K562 (cell line): ENCODE measurements at regions not wholly inside any gene's neighbourhood (a gene's known extent, or its start where the extent isn't known, plus 50 kb on each side); places are given as distances from the start of the nearest gene placed in this dataset.

Experiments
- ATAC-seq: fragments of 200-7000 bp; cut with Tn5 transposase; 3 replicates; pipeline ENCODE4 v1.9.1; 2020; ENCODE audit warnings: moderate library complexity
- BruUV-seq: library from RNA; stranded (reverse); fragments of 400-500 nt; replicated peaks from 2 replicates; lab custom pipeline; 2021; lab: Mats Ljungman, UMichigan
- CTCF ChIA-PET: fragments of 300-600 bp; formaldehyde crosslinking; extraction: SDS; loops from one replicate; lab custom pipeline; 2021; ENCODE audit warnings: low intra/inter-chr PET ratio; lab: Yijun Ruan, JAX
- POLR2A ChIA-PET: fragments of 300-600, 350-650 bp; sonication (Branson Sonifier 250); formaldehyde crosslinking; extraction: SDS; loops from one replicate; lab custom pipeline; 2021; ENCODE audit warnings: antibody characterized with exemption, inconsistent platforms; lab: Yijun Ruan, JAX
- DNase-seq, 4 experiments: peaks; one replicate each; pipeline versions ENCODE4 v3.0.0 to v3.0.0-alpha.2; 2011 to 2018; ENCODE audit warnings: low spot score in 3 of 4, mixed read lengths in 3 of 4; ENCODE audit errors: extremely low read depth in 1 of 4
- FAIRE-seq: peaks from 2 replicates; lab custom pipeline; 2011; peaks lifted over from hg19 to GRCh38; lab: Jason Lieb, UNC
- H2AFZ ChIP-seq: 2 replicates; pipeline ENCODE4 v1.6.0; 2011; ENCODE audit warnings: low read depth, low read length, control low read depth, inconsistent platforms
- H3K27ac ChIP-seq: fragments of 200-600 bp; 3 replicates; pipeline ENCODE4 v1.8.0; 2011; ENCODE audit warnings: low read depth, mild to moderate bottlenecking, control low read depth, inconsistent platforms, low read length, moderate library complexity, mixed read lengths; ENCODE audit errors: extremely low read depth
- H3K27me3 ChIP-seq, 2 experiments: fragments of 300-600 bp in 1 of 2; 2 replicates in 1 of 2; 3 replicates in 1 of 2; pipeline versions ENCODE4 v1.6.0 to v1.8.0; 2011; ENCODE audit warnings: inconsistent platforms in 2 of 2, low read length in 2 of 2, mild to moderate bottlenecking in 1 of 2, mixed read lengths in 1 of 2, moderate library complexity in 1 of 2; ENCODE audit not compliant: control insufficient read depth in 2 of 2, insufficient read depth in 2 of 2
- H3K36me3 ChIP-seq: fragments of 300-600 bp; 3 replicates; pipeline ENCODE4 v1.8.0; 2011; ENCODE audit warnings: mild to moderate bottlenecking, low read length, inconsistent platforms; ENCODE audit not compliant: control insufficient read depth, insufficient read depth
- H3K4me1 ChIP-seq, 2 experiments: fragments of 200-600 bp in 1 of 2; replicated peaks in 1 of 2; 2 replicates in 1 of 2; 3 replicates in 1 of 2; pipeline versions ENCODE4 v1.5.1 to v1.8.0; 2011; ENCODE audit warnings: inconsistent platforms in 2 of 2, low read length in 2 of 2, mild to moderate bottlenecking in 1 of 2, mixed read lengths in 1 of 2, moderate library complexity in 1 of 2; ENCODE audit not compliant: control insufficient read depth in 2 of 2, insufficient read depth in 2 of 2
- H3K4me2 ChIP-seq: 2 replicates; pipeline ENCODE4 v1.6.1; 2011; ENCODE audit warnings: low read length, control low read depth, inconsistent platforms, mixed read lengths; ENCODE audit not compliant: insufficient read depth
- H3K4me3 ChIP-seq: fragments of 200-600 bp; sonication (generic), shearing (Covaris generic); 2 replicates; pipeline ENCODE4 v1.5.1; 2016; ENCODE audit warnings: control low read depth, inconsistent platforms
- H3K79me2 ChIP-seq: fragments of 200-600 bp; 3 replicates; pipeline ENCODE4 v1.8.0; 2011; ENCODE audit warnings: low read length, inconsistent platforms; ENCODE audit not compliant: control insufficient read depth, insufficient read depth
- H3K9ac ChIP-seq, 2 experiments: 2 replicates each; pipeline versions ENCODE4 v1.6.0 to v1.6.1; 2011; ENCODE audit warnings: low read depth in 2 of 2, low read length in 2 of 2, control low read depth in 1 of 2, inconsistent platforms in 1 of 2, mild to moderate bottlenecking in 1 of 2, mixed read lengths in 1 of 2; ENCODE audit not compliant: insufficient read depth in 1 of 2
- H3K9me1 ChIP-seq: one replicate; pipeline ENCODE4 v1.6.0; 2011; ENCODE audit warnings: inconsistent platforms, mild to moderate bottlenecking, low read length, moderate library complexity; ENCODE audit not compliant: control insufficient read depth, insufficient read depth
- H3K9me3 ChIP-seq: replicated peaks from 2 replicates; pipeline ENCODE4 v1.5.1; 2011; ENCODE audit warnings: low read depth, low read length, inconsistent platforms; ENCODE audit not compliant: control insufficient read depth, insufficient read depth
- H4K20me1 ChIP-seq: replicated peaks from 2 replicates; pipeline ENCODE4 v1.6.1; 2011; ENCODE audit warnings: low read length, inconsistent platforms, mixed read lengths; ENCODE audit not compliant: control insufficient read depth, insufficient read depth
- ATF7 ChIP-seq: fragments of 450-650 bp; IDR thresholded peaks from 2 replicates; pipeline ENCODE4 v1.7.1; 2014; ENCODE audit warnings: mild to moderate bottlenecking, moderate library complexity
- CEBPB ChIP-seq: fragments of 450-650 bp; IDR thresholded peaks from 2 replicates; pipeline ENCODE4 v1.6.1; 2016; ENCODE audit warnings: missing genetic modification characterization, missing compliant biosample characterization
- CSDE1 ChIP-seq, 2 experiments: fragments of 450-650 bp; IDR thresholded peaks; 2 replicates each; pipeline ENCODE4 v1.6.1; 2016; ENCODE audit warnings: mild to moderate bottlenecking in 1 of 2
- ELF1 ChIP-seq: fragments of 200-800 bp; sonication (Bioruptor generic); IDR thresholded peaks from 2 replicates; pipeline ENCODE4 v1.6.1; 2016; ENCODE audit warnings: missing genetic modification characterization, missing compliant biosample characterization
- FOXA3 ChIP-seq, 2 experiments: fragments of 450-650 bp in 1 of 2; sonication (generic) in 1 of 2; formaldehyde crosslinking; IDR thresholded peaks in 1 of 2; conservative IDR thresholded peaks in 1 of 2; 2 replicates each; pipeline versions ENCODE4 v1.4.0 to v1.8.0; 2020 to 2022; ENCODE audit warnings: mild to moderate bottlenecking in 2 of 2, missing genetic modification reagents in 1 of 2
- GABPB2 ChIP-seq: fragments of 250-450 bp; sonication (Bioruptor Pico); conservative IDR thresholded peaks from 2 replicates; pipeline ENCODE4 v1.5.1; 2021; ENCODE audit warnings: mild to moderate bottlenecking
- PBX2 ChIP-seq, 2 experiments: IDR thresholded peaks in 1 of 2; conservative IDR thresholded peaks in 1 of 2; 2 replicates each; pipeline ENCODE4 v1.6.1; 2016; ENCODE audit warnings: low read depth in 2 of 2, mild to moderate bottlenecking in 1 of 2, missing compliant biosample characterization in 1 of 2, missing genetic modification characterization in 1 of 2, moderate library complexity in 1 of 2
- PHF21A ChIP-seq: fragments of 450-650 bp; IDR thresholded peaks from 2 replicates; pipeline ENCODE4 v1.6.1; 2017; ENCODE audit warnings: low read depth, borderline replicate concordance
- PTTG1 ChIP-seq: fragments of 450-650 bp; IDR thresholded peaks from 2 replicates; pipeline ENCODE4 v1.6.1; 2016; ENCODE audit warnings: low read depth, mild to moderate bottlenecking, missing genetic modification characterization, missing compliant biosample characterization
- RBM34 ChIP-seq: fragments of 200-400 bp; formaldehyde crosslinking; IDR thresholded peaks from 2 replicates; pipeline ENCODE4 v1.6.1; 2018; ENCODE audit warnings: low read length, borderline replicate concordance; ENCODE audit not compliant: insufficient read depth
- ZKSCAN1 ChIP-seq: fragments of 150-350 bp; IDR thresholded peaks from 2 replicates; pipeline ENCODE4 v1.6.1; 2016; ENCODE audit warnings: low read depth, low read length
- ZNF277 ChIP-seq: fragments of 250-450 bp; sonication (Bioruptor Pico); IDR thresholded peaks from 2 replicates; pipeline ENCODE4 v1.8.0; 2022; ENCODE audit warnings: inconsistent platforms, mild to moderate bottlenecking, moderate library complexity, borderline replicate concordance
- WGBS: fragments of 100-300 bp; shearing (Covaris generic); methylation state at CpG from one replicate; pipeline ENCODE4 v1.1.6; 2016; ENCODE audit warnings: low coverage, mixed read lengths; ENCODE audit not compliant: insufficient coverage; ENCODE audit errors: missing lambda C conversion rate; 5-methylcytosine and 5-hydroxymethylcytosine counted together
- in situ Hi-C: fragments of 300-500 bp; cut with MboI; formaldehyde crosslinking; loops from 4 replicates; pipeline ENCODE4 v1.15.0; 2018; ENCODE audit warnings: inconsistent platforms, mixed read lengths
- intact Hi-C: fragments of 100-400 bp; cut with micrococcal nuclease; formaldehyde crosslinking; loops from 2 replicates; pipeline ENCODE4 v1.14.2; 2022

GRCh38 chr21:35980821-35981220 is 79.5 kb downstream of the SETD4 start:
- 3% methylated on average over 5 of the region's 5 CpGs for WGBS
- ATAC-seq (no peak), DNase-seq (no peak)
- Histone ChIP-seq H3K36me3 (no peaks in the 10 kb centered on the region), H2AFZ (no peak overlapping the region)
- intact Hi-C loops, result no loop called here
- no TSS peak for BruUV-seq
- POLR2A ChIA-PET, result no interaction called here
- TF ChIP-seq PTTG1 (tag) (no peak), ZNF277 (CRISPR knock-in tag) (no peak), ZKSCAN1 (no peak), GABPB2 (CRISPR knock-in tag) (no peak), FOXA3 (CRISPR knock-in tag; conservative IDR thresholded peaks at IDR 0.05 in 1 of 2, IDR thresholded peaks at IDR 0.05 in 1 of 2) (no peak), ATF7 (no peak), PHF21A (no peak), PBX2 (CRISPR knock-in tag; IDR thresholded peaks at IDR 0.05; ENCODE audit: low read depth) (no peak), PBX2 (tag; conservative IDR thresholded peaks at IDR 0.05; ENCODE audit: low read depth) (no peak), ELF1 (tag) (no peak), CEBPB (tag) (no peak), RBM34 (no peak), CSDE1 (IDR thresholded peaks at IDR 0.05) (no peak)
- TF ChIP-seq, all 486 proteins: peak for 0
- H3K4me1 ChIP-seq, result no peaks in the 10 kb centered on the region
- no peaks in the 10 kb centered on the region for H3K79me2 ChIP-seq
- H3K9me1 ChIP-seq, result no peaks in the 10 kb centered on the region
- H3K27me3 ChIP-seq, result peaks cover 16 to 28% of the 10 kb centered on the region in 2 experiments
- no peaks in the 10 kb centered on the region for H4K20me1 ChIP-seq
- CTCF ChIA-PET, result no interaction called here
- no peak overlapping the region for H3K4me2 ChIP-seq
- in situ Hi-C loops, result no loop called here
- H3K27ac ChIP-seq, result no peak overlapping the region
- FAIRE-seq, result no peak
- no peak overlapping the region for H3K9ac ChIP-seq
- H3K4me3 ChIP-seq, result no peak overlapping the region
- no peaks in the 10 kb centered on the region for H3K9me3 ChIP-seq
